ENCODE measurements at regions not wholly inside any gene's neighbourhood (a gene's known extent, or its start where the extent isn't known, plus 50 kb on each side); places are given as distances from the start of the nearest gene placed in this dataset.

DNA sequence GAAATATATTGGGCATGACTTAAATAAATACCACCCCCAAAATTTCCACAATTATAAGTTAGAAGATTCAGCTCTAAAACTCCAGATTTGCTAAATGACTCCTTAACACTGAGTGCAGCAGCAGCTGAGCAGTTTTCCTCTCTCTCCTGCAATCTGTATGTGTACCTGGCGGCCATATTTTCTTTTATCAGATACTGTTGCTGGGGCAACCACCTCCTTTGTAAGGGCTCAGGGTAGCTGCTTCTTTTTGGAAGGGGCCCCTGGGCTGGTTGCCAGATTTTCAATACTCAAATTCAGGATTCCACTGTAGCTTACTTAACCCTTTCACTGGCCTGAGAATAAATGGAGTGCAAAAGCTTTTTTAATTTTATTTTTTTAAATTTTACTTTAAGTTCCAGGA, 197.0 kb downstream of the TAF11L14 start:
- in situ Hi-C loops (cut with HindIII; ENCODE audit: low pct_unique_long_range_greater_than_20kb, low sequenced_read_pairs) = no loop called here
- Histone ChIP-seq H3K4me3 (ENCODE audit: low read depth in 2 of 2, low read length in 2 of 2) (no peak overlapping the region), H3K27me3 (ENCODE audit: control insufficient read depth, insufficient read depth, low read length) (no peaks in the 10 kb centered on the region), H3K27ac (ENCODE audit: low read length) (no peak overlapping the region), H3K9me3 (ENCODE audit: control insufficient read depth, insufficient read depth, low read depth, low read length) (no peaks in the 10 kb centered on the region), H3K36me3 (ENCODE audit: control insufficient read depth, insufficient read depth, low read length) (no peaks in the 10 kb centered on the region), H3K4me1 (ENCODE audit: control insufficient read depth, insufficient read depth, low read length) (no peaks in the 10 kb centered on the region)
- TF ChIP-seq, protein P1, sequence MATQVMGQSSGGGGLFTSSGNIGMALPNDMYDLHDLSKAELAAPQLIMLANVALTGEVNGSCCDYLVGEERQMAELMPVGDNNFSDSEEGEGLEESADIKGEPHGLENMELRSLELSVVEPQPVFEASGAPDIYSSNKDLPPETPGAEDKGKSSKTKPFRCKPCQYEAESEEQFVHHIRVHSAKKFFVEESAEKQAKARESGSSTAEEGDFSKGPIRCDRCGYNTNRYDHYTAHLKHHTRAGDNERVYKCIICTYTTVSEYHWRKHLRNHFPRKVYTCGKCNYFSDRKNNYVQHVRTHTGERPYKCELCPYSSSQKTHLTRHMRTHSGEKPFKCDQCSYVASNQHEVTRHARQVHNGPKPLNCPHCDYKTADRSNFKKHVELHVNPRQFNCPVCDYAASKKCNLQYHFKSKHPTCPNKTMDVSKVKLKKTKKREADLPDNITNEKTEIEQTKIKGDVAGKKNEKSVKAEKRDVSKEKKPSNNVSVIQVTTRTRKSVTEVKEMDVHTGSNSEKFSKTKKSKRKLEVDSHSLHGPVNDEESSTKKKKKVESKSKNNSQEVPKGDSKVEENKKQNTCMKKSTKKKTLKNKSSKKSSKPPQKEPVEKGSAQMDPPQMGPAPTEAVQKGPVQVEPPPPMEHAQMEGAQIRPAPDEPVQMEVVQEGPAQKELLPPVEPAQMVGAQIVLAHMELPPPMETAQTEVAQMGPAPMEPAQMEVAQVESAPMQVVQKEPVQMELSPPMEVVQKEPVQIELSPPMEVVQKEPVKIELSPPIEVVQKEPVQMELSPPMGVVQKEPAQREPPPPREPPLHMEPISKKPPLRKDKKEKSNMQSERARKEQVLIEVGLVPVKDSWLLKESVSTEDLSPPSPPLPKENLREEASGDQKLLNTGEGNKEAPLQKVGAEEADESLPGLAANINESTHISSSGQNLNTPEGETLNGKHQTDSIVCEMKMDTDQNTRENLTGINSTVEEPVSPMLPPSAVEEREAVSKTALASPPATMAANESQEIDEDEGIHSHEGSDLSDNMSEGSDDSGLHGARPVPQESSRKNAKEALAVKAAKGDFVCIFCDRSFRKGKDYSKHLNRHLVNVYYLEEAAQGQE (IDR thresholded peaks at IDR 0.05; ENCODE audit: insufficient read depth in 1 of 2, low read depth in 2 of 2, low read length in 1 of 2) = no peak
- TF ChIP-seq POLR2AphosphoS5 (IDR thresholded peaks at IDR 0.05; ENCODE audit: low read depth, low read length) (no peak), SIN3A (IDR thresholded peaks at IDR 0.05; ENCODE audit: borderline replicate concordance, insufficient read depth, low read depth, low read length) (no peak)
- ATAC-seq = no peak
- BruUV-seq (replicated peaks) = no TSS peak
- DNase-seq (ENCODE audit: low read depth, low spot score) = no peak
- POLR2A ChIA-PET = no interaction called here
- intact Hi-C loops (cut with micrococcal nuclease; ENCODE audit: unreplicated experiment) = no loop called here
- CTCF ChIA-PET = no interaction called here

DNA sequence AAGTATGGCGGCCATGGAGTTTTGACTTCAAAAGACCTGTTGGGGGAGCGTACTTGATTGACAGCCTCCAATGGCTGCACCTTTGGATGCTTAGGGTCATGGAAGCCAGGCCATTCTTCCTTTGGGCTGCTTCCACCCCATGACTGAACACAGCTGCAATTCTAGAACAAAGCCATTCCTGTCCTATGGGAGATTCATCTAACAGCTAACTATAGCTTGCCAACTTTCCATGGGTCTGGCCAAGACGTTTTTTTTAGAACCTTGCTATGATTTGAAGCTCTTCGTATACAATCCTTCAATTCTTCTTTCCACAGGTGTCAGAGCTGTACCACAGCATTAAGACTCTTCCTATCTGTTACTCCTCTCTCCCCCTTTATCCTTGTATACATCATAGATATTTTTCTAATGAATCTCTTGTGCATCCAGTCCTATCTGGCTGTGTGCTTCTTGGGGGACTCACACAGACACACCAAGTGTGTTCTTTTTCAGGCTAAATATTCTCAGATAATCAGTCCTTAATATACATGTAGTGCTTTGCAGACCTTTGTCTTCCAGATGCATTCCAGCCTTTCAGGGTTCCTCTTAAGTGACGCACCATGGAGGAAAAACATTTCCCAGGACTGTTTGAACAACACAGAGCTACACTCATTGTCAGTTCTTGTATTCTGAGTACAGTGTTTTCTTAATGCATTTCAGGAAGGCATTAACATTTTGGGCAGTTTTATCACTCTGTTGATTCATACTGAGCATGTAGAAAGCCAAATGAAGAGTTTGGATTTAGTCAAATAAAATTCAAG, 198.9 kb downstream of the TAF11L14 start:
- CTCF ChIA-PET = no interaction called here
- TF ChIP-seq, protein P1 (IDR thresholded peaks at IDR 0.05; ENCODE audit: insufficient read depth in 1 of 2, low read depth in 2 of 2, low read length in 1 of 2) = no peak
- TF ChIP-seq POLR2AphosphoS5 (IDR thresholded peaks at IDR 0.05; ENCODE audit: low read depth, low read length) = no peak
- TF ChIP-seq SIN3A (IDR thresholded peaks at IDR 0.05; ENCODE audit: borderline replicate concordance, insufficient read depth, low read depth, low read length) = no peak
- no peak for TF ChIP-seq TCF7L2 (IDR thresholded peaks at IDR 0.05; ENCODE audit: low read depth, low read length)

More for the DNA sequence above, 198.9 kb downstream of the TAF11L14 start:
- DNase-seq (ENCODE audit: low read depth, low spot score) = no peak
- BruUV-seq (replicated peaks) = no TSS peak
- Histone ChIP-seq H3K4me3 (ENCODE audit: low read depth in 2 of 2, low read length in 2 of 2) (no peak overlapping the region), H3K9me3 (ENCODE audit: control insufficient read depth, insufficient read depth, low read depth, low read length) (no peaks in the 10 kb centered on the region), H3K27ac (ENCODE audit: low read length) (no peak overlapping the region), H3K4me1 (ENCODE audit: control insufficient read depth, insufficient read depth, low read length) (no peaks in the 10 kb centered on the region), H3K27me3 (ENCODE audit: control insufficient read depth, insufficient read depth, low read length) (no peaks in the 10 kb centered on the region), H3K36me3 (ENCODE audit: control insufficient read depth, insufficient read depth, low read length) (no peaks in the 10 kb centered on the region)
- in situ Hi-C loops (cut with HindIII; ENCODE audit: low pct_unique_long_range_greater_than_20kb, low sequenced_read_pairs) (no loop called here), intact Hi-C loops (cut with micrococcal nuclease; ENCODE audit: unreplicated experiment) (no loop called here)
- POLR2A ChIA-PET = no interaction called here
- ATAC-seq = no peak
